ENCODE measurements at regions not wholly inside any gene's neighbourhood (a gene's known extent, or its start where the extent isn't known, plus 50 kb on each side); places are given as distances from the start of the nearest gene placed in this dataset.

DNA sequence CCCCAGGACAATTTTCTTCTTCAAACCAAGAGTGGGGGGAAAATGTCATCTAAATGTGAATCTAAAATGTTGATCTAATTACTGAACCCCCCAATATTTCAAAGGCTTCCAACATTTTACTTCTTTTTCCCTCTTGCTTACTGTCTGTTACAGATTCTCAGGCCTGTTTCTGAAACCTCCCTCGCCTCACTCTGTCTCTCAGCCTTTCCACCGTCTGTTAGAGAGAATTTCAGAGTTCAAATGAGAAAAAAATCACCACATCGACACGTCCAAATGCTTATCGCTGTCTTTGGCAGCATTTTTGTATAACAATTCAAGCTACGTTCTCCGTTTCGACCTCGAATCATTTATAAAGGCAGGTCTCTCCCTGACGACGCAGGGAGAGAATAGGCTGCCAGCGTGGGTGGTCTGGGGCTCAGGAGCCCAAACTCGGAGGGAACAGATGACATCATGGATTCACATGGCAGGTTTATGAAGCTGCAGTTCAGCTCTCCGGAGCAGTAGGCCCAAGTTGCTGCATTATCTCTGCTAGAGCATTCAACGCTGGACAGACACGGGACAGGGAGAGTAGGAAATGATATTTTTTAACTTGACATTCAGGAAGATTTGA lies 139.8 kb downstream of the GAS1 start:
- no peaks in the 10 kb centered on the region for H3K27me3 ChIP-seq (replicated peaks in 1 of 7)
- no peak overlapping the region for H3K27ac ChIP-seq
- no peak for DNase-seq

DNA sequence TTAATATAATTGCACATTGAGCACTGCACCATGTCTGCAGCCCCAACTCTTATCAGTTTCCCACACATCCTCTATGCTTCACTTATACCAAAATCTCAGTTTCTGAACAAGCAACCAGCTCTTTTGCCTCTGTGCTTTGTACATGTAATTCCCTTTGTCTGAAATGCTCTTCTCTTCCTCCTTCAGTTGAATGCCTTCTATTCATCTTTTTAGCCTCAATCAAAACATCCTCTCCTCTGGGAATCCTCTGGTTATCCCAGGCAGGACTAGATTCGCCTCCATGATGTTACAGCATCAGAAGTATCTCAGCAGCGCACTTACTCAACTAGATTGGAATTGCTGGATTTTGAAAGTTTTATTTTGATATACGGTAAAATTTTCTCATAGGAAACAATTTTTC lies 143.3 kb downstream of the GAS1 start:
- Histone ChIP-seq H3K4me1 (no peaks in the 10 kb centered on the region), H3K9me3 (no peaks in the 10 kb centered on the region), H3K27ac (no peak overlapping the region), H3K4me3 (no peak overlapping the region), H3K36me3 (no peaks in the 10 kb centered on the region), H3K27me3 (replicated peaks in 1 of 7) (no peaks in the 10 kb centered on the region)
- no peak for DNase-seq
- 82 to 92% (median 91%) methylated on average over 3 of the region's 3 CpGs for WGBS, 5 donors
- intact Hi-C loops (cut with DNase I; ENCODE audit: low total_unique reads) = no loop called here
- TF ChIP-seq POLR2A (IDR thresholded peaks at IDR 0.05) (no peak), CTCF (IDR thresholded peaks at IDR 0.05 in 8 of 11, conservative IDR thresholded peaks at IDR 0.05 in 3 of 11) (no peak), POLR2AphosphoS5 (IDR thresholded peaks at IDR 0.05) (no peak)

More for the DNA sequence above, 139.8 kb downstream of the GAS1 start:
- no peaks in the 10 kb centered on the region for H3K4me1 ChIP-seq
- TF ChIP-seq POLR2A (IDR thresholded peaks at IDR 0.05) (no peak), CTCF (IDR thresholded peaks at IDR 0.05 in 8 of 11, conservative IDR thresholded peaks at IDR 0.05 in 3 of 11) (no peak), POLR2AphosphoS5 (IDR thresholded peaks at IDR 0.05) (no peak)
- WGBS, 5 donors = 62 to 75% (median 66%) methylated on average over 16 of the region's 16 CpGs
- intact Hi-C loops (cut with DNase I; ENCODE audit: low total_unique reads) = no loop called here
- H3K36me3 ChIP-seq = no peaks in the 10 kb centered on the region
- no peaks in the 10 kb centered on the region for H3K9me3 ChIP-seq
- no peak overlapping the region for H3K4me3 ChIP-seq

GRCh38 chr9:86802900-86803673 lies 144.2 kb downstream of the GAS1 start:
- Histone ChIP-seq H3K9me3 (no peaks in the 10 kb centered on the region), H3K36me3 (no peaks in the 10 kb centered on the region), H3K27me3 (replicated peaks in 1 of 7) (no peaks in the 10 kb centered on the region), H3K4me3 (no peak overlapping the region), H3K4me1 (no peaks in the 10 kb centered on the region), H3K27ac (no peak overlapping the region)
- WGBS, 5 donors = 87 to 95% (median 92%) methylated on average over 5 of the region's 5 CpGs
- no peak for DNase-seq
- intact Hi-C loops (cut with DNase I; ENCODE audit: low total_unique reads) = no loop called here
- TF ChIP-seq CTCF (IDR thresholded peaks at IDR 0.05 in 8 of 11, conservative IDR thresholded peaks at IDR 0.05 in 3 of 11) = no peak
- no peak for TF ChIP-seq POLR2A (IDR thresholded peaks at IDR 0.05)
- no peak for TF ChIP-seq POLR2AphosphoS5 (IDR thresholded peaks at IDR 0.05)

GRCh38 chr9:86801246-86801645 lies 146.1 kb downstream of the GAS1 start:
- 60 to 73% (median 63%) methylated on average over 5 of the region's 5 CpGs for WGBS, 5 donors
- intact Hi-C loops (cut with DNase I; ENCODE audit: low total_unique reads) = no loop called here
- H3K36me3 ChIP-seq = no peaks in the 10 kb centered on the region
- no peak overlapping the region for H3K4me3 ChIP-seq
- no peaks in the 10 kb centered on the region for H3K4me1 ChIP-seq
- DNase-seq = no peak
- H3K27me3 ChIP-seq (replicated peaks in 1 of 7) = no peaks in the 10 kb centered on the region
- H3K9me3 ChIP-seq = no peaks in the 10 kb centered on the region
- TF ChIP-seq POLR2AphosphoS5 (IDR thresholded peaks at IDR 0.05) = no peak
- TF ChIP-seq CTCF (IDR thresholded peaks at IDR 0.05 in 8 of 11, conservative IDR thresholded peaks at IDR 0.05 in 3 of 11) = no peak
- no peak for TF ChIP-seq POLR2A (IDR thresholded peaks at IDR 0.05)
- H3K27ac ChIP-seq = no peak overlapping the region

All from spleen (tissue), 11 donors.